Astrocyte (in vitro differentiated cells and primary cell): ENCODE measurements at regions not wholly inside any gene's neighbourhood (a gene's known extent, or its start where the extent isn't known, plus 50 kb on each side); places are given as distances from the start of the nearest gene placed in this dataset.

Experiments used
- EZH2 ChIP-seq: IDR thresholded peaks from 2 replicates; pipeline ENCODE4 v1.6.1; 2012; ENCODE audit warnings: mild to moderate bottlenecking, low read length, inconsistent platforms; ENCODE audit not compliant: insufficient read depth
- TF ChIP-seq, protein P1 (sequence below): IDR thresholded peaks from 2 replicates; pipeline ENCODE4 v1.5.1; 2011; ENCODE audit warnings: low read depth, mild to moderate bottlenecking, inconsistent platforms, low read length, moderate library complexity; ENCODE audit not compliant: insufficient read depth

- TF ChIP-seq, protein P1, sequence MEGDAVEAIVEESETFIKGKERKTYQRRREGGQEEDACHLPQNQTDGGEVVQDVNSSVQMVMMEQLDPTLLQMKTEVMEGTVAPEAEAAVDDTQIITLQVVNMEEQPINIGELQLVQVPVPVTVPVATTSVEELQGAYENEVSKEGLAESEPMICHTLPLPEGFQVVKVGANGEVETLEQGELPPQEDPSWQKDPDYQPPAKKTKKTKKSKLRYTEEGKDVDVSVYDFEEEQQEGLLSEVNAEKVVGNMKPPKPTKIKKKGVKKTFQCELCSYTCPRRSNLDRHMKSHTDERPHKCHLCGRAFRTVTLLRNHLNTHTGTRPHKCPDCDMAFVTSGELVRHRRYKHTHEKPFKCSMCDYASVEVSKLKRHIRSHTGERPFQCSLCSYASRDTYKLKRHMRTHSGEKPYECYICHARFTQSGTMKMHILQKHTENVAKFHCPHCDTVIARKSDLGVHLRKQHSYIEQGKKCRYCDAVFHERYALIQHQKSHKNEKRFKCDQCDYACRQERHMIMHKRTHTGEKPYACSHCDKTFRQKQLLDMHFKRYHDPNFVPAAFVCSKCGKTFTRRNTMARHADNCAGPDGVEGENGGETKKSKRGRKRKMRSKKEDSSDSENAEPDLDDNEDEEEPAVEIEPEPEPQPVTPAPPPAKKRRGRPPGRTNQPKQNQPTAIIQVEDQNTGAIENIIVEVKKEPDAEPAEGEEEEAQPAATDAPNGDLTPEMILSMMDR = no peak
- TF ChIP-seq EZH2 = no peak
These were observed 472.4 kb downstream of the ATP23 start for GRCh38 chr12:58413794-58414193.
